HG02798 (cell line): ENCODE measurements at regions not wholly inside any gene's neighbourhood (a gene's known extent, or its start where the extent isn't known, plus 50 kb on each side); places are given as distances from the start of the nearest gene placed in this dataset.
A peak's percentile ranks its signal among the peaks of the same experiment; 100 is the strongest.
"Not testable (repeated sequence)": the region's sequence is repeated elsewhere in the genome, so short reads cannot be mapped to it uniquely, and the experiment has no call there.

Experiments
- ATAC-seq: cut with Tn5 transposase; IDR thresholded peaks from one replicate; pipeline ENCODE4 v1.9.1; 2021; ENCODE audit warnings: mild to moderate bottlenecking; ENCODE audit not compliant: unreplicated experiment, poor library complexity

GRCh38 chrX:1021314-1021993 lies 191.0 kb downstream of the CRLF2 start:
- ATAC-seq = not testable (repeated sequence)

GRCh38 chrX:1020634-1021166 lies 191.7 kb downstream of the CRLF2 start:
- no peak for ATAC-seq

GRCh38 chrX:1016926-1017325 lies 195.5 kb downstream of the CRLF2 start:
- ATAC-seq = not testable (repeated sequence)

GRCh38 chrX:1016281-1016680 lies 196.2 kb downstream of the CRLF2 start:
- ATAC-seq = not testable (repeated sequence)

- no peak for ATAC-seq
These were observed 199.7 kb downstream of the CRLF2 start for GRCh38 chrX:1012678-1013300.

GRCh38 chrX:1011691-1012283 lies 200.7 kb downstream of the CRLF2 start:
- ATAC-seq = no peak

- ATAC-seq = no peak
These were observed 202.7 kb downstream of the CRLF2 start for GRCh38 chrX:1009771-1010170.

GRCh38 chrX:1006156-1006730 lies 206.2 kb downstream of the CRLF2 start:
- ATAC-seq = no peak

- ATAC-seq = no peak
These were observed 209.8 kb downstream of the CRLF2 start for GRCh38 chrX:1002611-1003010.

- ATAC-seq = no peak
These were observed 214.8 kb downstream of the CRLF2 start for GRCh38 chrX:997631-998137.

GRCh38 chrX:994780-995179 lies 217.7 kb downstream of the CRLF2 start:
- ATAC-seq = no peak

- ATAC-seq = peak; percentile 50
These were observed 222.4 kb downstream of the CRLF2 start for GRCh38 chrX:989959-990510.

- ATAC-seq = not testable (repeated sequence)
These were observed 223.9 kb downstream of the CRLF2 start for GRCh38 chrX:988530-988929.

- ATAC-seq = no peak
These were observed 230.4 kb downstream of the CRLF2 start for GRCh38 chrX:981791-982626.

- ATAC-seq = no peak
These were observed 231.7 kb downstream of the CRLF2 start for GRCh38 chrX:980587-981235.

GRCh38 chrX:979127-979526 lies 233.3 kb downstream of the CRLF2 start:
- ATAC-seq = not testable (repeated sequence)

GRCh38 chrX:973010-973632 lies 239.3 kb downstream of the CRLF2 start:
- ATAC-seq = no peak

- ATAC-seq = no peak
These were observed 244.1 kb downstream of the CRLF2 start for GRCh38 chrX:968148-968965.
